Panc1 (cell line): ENCODE measurements at regions not wholly inside any gene's neighbourhood (a gene's known extent, or its start where the extent isn't known, plus 50 kb on each side); places are given as distances from the start of the nearest gene placed in this dataset.

Source experiments
- CTCF ChIP-seq: fragments of 450-650 bp; IDR thresholded peaks from 2 replicates; pipeline ENCODE4 v1.5.1; 2017; ENCODE audit warnings: mild to moderate bottlenecking
- REST ChIP-seq, 2 experiments: IDR thresholded peaks; 2 replicates each; pipeline ENCODE4 v1.6.1; 2011 to 2012; ENCODE audit warnings: low read depth in 2 of 2, control low read depth in 1 of 2, low read length in 1 of 2, mild to moderate bottlenecking in 1 of 2, moderate library complexity in 1 of 2; ENCODE audit not compliant: insufficient read depth in 1 of 2
- SIN3A ChIP-seq: IDR thresholded peaks from 2 replicates; pipeline ENCODE4 v1.6.1; 2012; ENCODE audit warnings: low read depth, mild to moderate bottlenecking, low read length, moderate library complexity, borderline replicate concordance; ENCODE audit not compliant: insufficient read depth
- TCF7L2 ChIP-seq: IDR thresholded peaks from 2 replicates; pipeline ENCODE4 v1.6.1; 2011; ENCODE audit warnings: mild to moderate bottlenecking, low read depth, low read length, inconsistent platforms

GRCh38 chr2:10242451-10242850 is 60.3 kb upstream of the HPCAL1 start:
- TF ChIP-seq TCF7L2, result no peak
- TF ChIP-seq CTCF, result no peak
- no peak for TF ChIP-seq SIN3A
- no peak for TF ChIP-seq REST (IDR thresholded peaks at IDR 0.05; ENCODE audit: insufficient read depth in 1 of 2, low read depth in 2 of 2, low read length in 1 of 2)
